Peyer's patch (tissue), 4 donors: ENCODE measurements at regions not wholly inside any gene's neighbourhood (a gene's known extent, or its start where the extent isn't known, plus 50 kb on each side); places are given as distances from the start of the nearest gene placed in this dataset.

Experiments
- POLR2A ChIP-seq, 2 donors: fragments of 450-650 bp; IDR thresholded peaks; one replicate each; pipeline ENCODE4 v1.5.1; 2017; ENCODE audit warnings: antibody characterized with exemption in 2 of 2, mild to moderate bottlenecking in 2 of 2, moderate library complexity in 2 of 2
- TF ChIP-seq, protein P1 (sequence below), 6 experiments: fragments of 450-650 bp in 4 of 6; fragments of 200-600 bp in 2 of 6; sonication (generic) in 1 of 6; IDR thresholded peaks; one replicate each; pipeline ENCODE4 v1.5.1; 2017 to 2019; ENCODE audit warnings: antibody characterized with exemption in 6 of 6, mild to moderate bottlenecking in 3 of 6, moderate library complexity in 1 of 6

- TF ChIP-seq, protein P1, sequence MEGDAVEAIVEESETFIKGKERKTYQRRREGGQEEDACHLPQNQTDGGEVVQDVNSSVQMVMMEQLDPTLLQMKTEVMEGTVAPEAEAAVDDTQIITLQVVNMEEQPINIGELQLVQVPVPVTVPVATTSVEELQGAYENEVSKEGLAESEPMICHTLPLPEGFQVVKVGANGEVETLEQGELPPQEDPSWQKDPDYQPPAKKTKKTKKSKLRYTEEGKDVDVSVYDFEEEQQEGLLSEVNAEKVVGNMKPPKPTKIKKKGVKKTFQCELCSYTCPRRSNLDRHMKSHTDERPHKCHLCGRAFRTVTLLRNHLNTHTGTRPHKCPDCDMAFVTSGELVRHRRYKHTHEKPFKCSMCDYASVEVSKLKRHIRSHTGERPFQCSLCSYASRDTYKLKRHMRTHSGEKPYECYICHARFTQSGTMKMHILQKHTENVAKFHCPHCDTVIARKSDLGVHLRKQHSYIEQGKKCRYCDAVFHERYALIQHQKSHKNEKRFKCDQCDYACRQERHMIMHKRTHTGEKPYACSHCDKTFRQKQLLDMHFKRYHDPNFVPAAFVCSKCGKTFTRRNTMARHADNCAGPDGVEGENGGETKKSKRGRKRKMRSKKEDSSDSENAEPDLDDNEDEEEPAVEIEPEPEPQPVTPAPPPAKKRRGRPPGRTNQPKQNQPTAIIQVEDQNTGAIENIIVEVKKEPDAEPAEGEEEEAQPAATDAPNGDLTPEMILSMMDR (IDR thresholded peaks at IDR 0.05), result no peak
- no peak for TF ChIP-seq POLR2A (IDR thresholded peaks at IDR 0.05)
Observed at GRCh38 chr1:87560601-87561360, 232.1 kb downstream of the LMO4 start.
